CD14-positive monocyte (primary cell): ENCODE measurements at regions not wholly inside any gene's neighbourhood (a gene's known extent, or its start where the extent isn't known, plus 50 kb on each side); places are given as distances from the start of the nearest gene placed in this dataset.

Experiments used
- DNase-seq, 3 donors: peaks; one replicate each; pipeline ENCODE4 v3.0.0-alpha.2; 2011 to 2022
- H2AFZ ChIP-seq: 2 replicates; pipeline ENCODE4 v1.6.0; 2012; ENCODE audit warnings: mild to moderate bottlenecking, low read depth, low read length, inconsistent platforms; ENCODE audit not compliant: insufficient read depth, poor library complexity, severe bottlenecking
- H3K27ac ChIP-seq, 2 donors: 1 replicate in 1 of 2; 2 replicates in 1 of 2; pipeline ENCODE4 v1.5.1; 2012 to 2013; ENCODE audit warnings: low read length in 2 of 2, control low read depth in 1 of 2, inconsistent platforms in 1 of 2, low read depth in 1 of 2, mild to moderate bottlenecking in 1 of 2
- H3K27me3 ChIP-seq, 2 donors: one replicate each; pipeline versions ENCODE4 v1.6.0 to v1.6.1; 2011 to 2013; ENCODE audit warnings: low read length in 2 of 2; ENCODE audit not compliant: control insufficient read depth in 2 of 2, insufficient read depth in 2 of 2
- H3K36me3 ChIP-seq, 2 donors: replicated peaks in 1 of 2; 1 replicate in 1 of 2; 2 replicates in 1 of 2; pipeline versions ENCODE4 v1.5.1 to v1.6.1; 2012 to 2013; ENCODE audit warnings: low read length in 2 of 2, control low read depth in 1 of 2, inconsistent platforms in 1 of 2, mild to moderate bottlenecking in 1 of 2; ENCODE audit not compliant: insufficient read depth in 2 of 2, control insufficient read depth in 1 of 2
- H3K4me1 ChIP-seq, 2 donors: 1 replicate in 1 of 2; 2 replicates in 1 of 2; pipeline versions ENCODE4 v1.5.1 to v1.6.1; 2012 to 2013; ENCODE audit warnings: low read length in 2 of 2, control low read depth in 1 of 2, inconsistent platforms in 1 of 2, mild to moderate bottlenecking in 1 of 2, moderate library complexity in 1 of 2; ENCODE audit not compliant: insufficient read depth in 2 of 2, control insufficient read depth in 1 of 2
- H3K4me2 ChIP-seq: replicated peaks from 2 replicates; pipeline ENCODE3; 2012; ENCODE audit warnings: low read length, moderate library complexity, mild to moderate bottlenecking; ENCODE audit not compliant: poor library complexity, severe bottlenecking; ENCODE audit errors: extremely low read depth
- H3K4me3 ChIP-seq, 3 experiments: fragments of 200-600 bp in 1 of 3; sonication (generic) in 1 of 3; replicated peaks in 1 of 3; 1 replicate in 2 of 3; 2 replicates in 1 of 3; pipeline ENCODE4 v1.5.1; 2011 to 2013; ENCODE audit warnings: low read length in 3 of 3, mild to moderate bottlenecking in 3 of 3, control low read depth in 2 of 3, low read depth in 2 of 3, inconsistent platforms in 1 of 3, moderate library complexity in 1 of 3
- H3K79me2 ChIP-seq: 2 replicates; pipeline ENCODE4 v1.6.0; 2012; ENCODE audit warnings: mild to moderate bottlenecking, control low read depth, inconsistent platforms, low read length, moderate library complexity; ENCODE audit not compliant: insufficient read depth
- H3K9ac ChIP-seq: 2 replicates; pipeline ENCODE4 v1.6.0; 2017; ENCODE audit warnings: low read length, mild to moderate bottlenecking; ENCODE audit not compliant: insufficient read depth, poor library complexity, severe bottlenecking
- H3K9me3 ChIP-seq, 2 donors: replicated peaks in 1 of 2; 1 replicate in 1 of 2; 2 replicates in 1 of 2; pipeline versions ENCODE4 v1.5.1 to v1.6.1; 2012 to 2013; ENCODE audit warnings: low read length in 2 of 2, control low read depth in 1 of 2; ENCODE audit not compliant: control insufficient read depth in 1 of 2, insufficient read depth in 1 of 2
- H4K20me1 ChIP-seq: 2 replicates; pipeline ENCODE4 v1.6.0; 2012; ENCODE audit warnings: mild to moderate bottlenecking, low read length, control low read depth, moderate library complexity; ENCODE audit not compliant: insufficient read depth
- H3K27ac Mint-ChIP-seq, 7 donors: one replicate each; pipeline ENCODE4 v1.8.0; 2020; ENCODE audit warnings: mild to moderate bottlenecking in 7 of 7, mixed read lengths in 7 of 7, moderate library complexity in 6 of 7, inconsistent platforms in 2 of 7
- H3K27me3 Mint-ChIP-seq, 3 donors: one replicate each; pipeline ENCODE4 v1.8.0; 2021 to 2022; ENCODE audit warnings: low read depth in 3 of 3, mild to moderate bottlenecking in 3 of 3, mixed read lengths in 3 of 3, moderate library complexity in 3 of 3, inconsistent platforms in 1 of 3
- H3K36me3 Mint-ChIP-seq, 2 donors: one replicate each; pipeline ENCODE4 v1.8.0; 2020; ENCODE audit warnings: mixed read lengths in 2 of 2, inconsistent platforms in 1 of 2, mild to moderate bottlenecking in 1 of 2
- H3K4me1 Mint-ChIP-seq: one replicate; pipeline ENCODE4 v1.8.0; 2020; ENCODE audit warnings: mild to moderate bottlenecking, mixed read lengths
- H3K4me3 Mint-ChIP-seq, 2 donors: one replicate each; pipeline ENCODE4 v1.8.0; 2020; ENCODE audit warnings: mild to moderate bottlenecking in 2 of 2, mixed read lengths in 2 of 2, moderate library complexity in 1 of 2
- H3K9me3 Mint-ChIP-seq, 7 donors: one replicate each; pipeline ENCODE4 v1.8.0; 2020 to 2022; ENCODE audit warnings: mixed read lengths in 7 of 7, mild to moderate bottlenecking in 6 of 7, moderate library complexity in 6 of 7, inconsistent platforms in 2 of 7
- WGBS: methylation state at CpG from one replicate; pipeline ENCODE4 v1.1.5; 2013; ENCODE audit warnings: missing lambda C conversion rate; ENCODE audit not compliant: insufficient coverage; 5-methylcytosine and 5-hydroxymethylcytosine counted together
- intact Hi-C, 2 donors: fragments of 100-400 bp; cut with micrococcal nuclease; formaldehyde crosslinking; loops; one replicate each; pipeline versions ENCODE4 v1.15.0 to v1.15.1; 2023
- TF ChIP-seq, protein P1 (sequence below): fragments of 200-600 bp; IDR thresholded peaks from one replicate; pipeline ENCODE4 v1.8.0; 2022; ENCODE audit warnings: antibody characterized with exemption, mild to moderate bottlenecking

DNA sequence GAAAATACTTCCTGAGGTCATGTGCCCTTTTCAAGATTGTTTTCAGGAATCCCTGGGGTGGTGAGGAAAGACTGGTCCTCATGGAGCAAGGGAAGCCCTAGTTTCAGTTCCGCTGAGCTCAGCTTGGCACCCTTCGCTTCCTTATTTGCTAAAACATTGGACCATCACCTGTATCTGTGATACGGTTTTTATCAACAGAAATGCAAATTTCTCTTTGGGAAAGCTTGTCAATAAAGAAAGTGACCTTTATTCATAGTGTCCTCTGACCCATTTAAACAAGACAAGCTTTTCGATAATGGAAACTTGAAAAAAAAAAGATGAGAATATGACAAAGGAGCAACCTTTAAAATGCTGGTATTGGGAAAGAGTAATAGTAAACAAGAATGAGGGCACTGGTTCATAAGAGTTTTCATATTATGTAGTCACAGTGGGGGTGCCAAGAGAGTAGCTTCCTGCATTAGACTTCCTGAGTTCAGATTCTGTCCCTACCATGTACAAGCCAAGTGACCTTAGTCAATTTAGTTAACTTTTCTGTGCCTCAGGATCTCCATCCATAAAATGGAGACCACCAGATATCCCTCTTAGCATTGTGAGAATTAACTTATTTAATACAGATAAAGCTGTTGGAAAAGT, 57.0 kb upstream of the RAI2 start:
- Histone ChIP-seq H3K9ac (no peak overlapping the region), H3K4me3 (no peak overlapping the region), H4K20me1 (no peaks in the 10 kb centered on the region), H3K9me3 (no peaks in the 10 kb centered on the region), H3K27me3 (no peaks in the 10 kb centered on the region), H3K4me1 (no peaks in the 10 kb centered on the region), H3K36me3 (no peaks in the 10 kb centered on the region), H3K4me2 (no peak overlapping the region), H2AFZ (no peak overlapping the region), H3K79me2 (no peaks in the 10 kb centered on the region), H3K27ac (no peak overlapping the region)
- H3K36me3 Mint-ChIP-seq, result no peaks in the 10 kb centered on the region
- intact Hi-C loops, result no loop called here
- H3K4me1 Mint-ChIP-seq, result no peaks in the 10 kb centered on the region
- no peak overlapping the region for H3K4me3 Mint-ChIP-seq
- H3K9me3 Mint-ChIP-seq, result peaks cover 0 to 2% (median 0%) of the 10 kb centered on the region in 7 donors
- DNase-seq, result no peak
- H3K27ac Mint-ChIP-seq, result peak overlapping the region in 1 of 7 donors; percentile 43
- H3K27me3 Mint-ChIP-seq, result peaks cover 2 to 5% (median 2%) of the 10 kb centered on the region in 3 donors
- TF ChIP-seq, protein P1, sequence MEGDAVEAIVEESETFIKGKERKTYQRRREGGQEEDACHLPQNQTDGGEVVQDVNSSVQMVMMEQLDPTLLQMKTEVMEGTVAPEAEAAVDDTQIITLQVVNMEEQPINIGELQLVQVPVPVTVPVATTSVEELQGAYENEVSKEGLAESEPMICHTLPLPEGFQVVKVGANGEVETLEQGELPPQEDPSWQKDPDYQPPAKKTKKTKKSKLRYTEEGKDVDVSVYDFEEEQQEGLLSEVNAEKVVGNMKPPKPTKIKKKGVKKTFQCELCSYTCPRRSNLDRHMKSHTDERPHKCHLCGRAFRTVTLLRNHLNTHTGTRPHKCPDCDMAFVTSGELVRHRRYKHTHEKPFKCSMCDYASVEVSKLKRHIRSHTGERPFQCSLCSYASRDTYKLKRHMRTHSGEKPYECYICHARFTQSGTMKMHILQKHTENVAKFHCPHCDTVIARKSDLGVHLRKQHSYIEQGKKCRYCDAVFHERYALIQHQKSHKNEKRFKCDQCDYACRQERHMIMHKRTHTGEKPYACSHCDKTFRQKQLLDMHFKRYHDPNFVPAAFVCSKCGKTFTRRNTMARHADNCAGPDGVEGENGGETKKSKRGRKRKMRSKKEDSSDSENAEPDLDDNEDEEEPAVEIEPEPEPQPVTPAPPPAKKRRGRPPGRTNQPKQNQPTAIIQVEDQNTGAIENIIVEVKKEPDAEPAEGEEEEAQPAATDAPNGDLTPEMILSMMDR, result no peak
- WGBS, result no CpG with 5 or more reads among the region's 4 CpGs

DNA sequence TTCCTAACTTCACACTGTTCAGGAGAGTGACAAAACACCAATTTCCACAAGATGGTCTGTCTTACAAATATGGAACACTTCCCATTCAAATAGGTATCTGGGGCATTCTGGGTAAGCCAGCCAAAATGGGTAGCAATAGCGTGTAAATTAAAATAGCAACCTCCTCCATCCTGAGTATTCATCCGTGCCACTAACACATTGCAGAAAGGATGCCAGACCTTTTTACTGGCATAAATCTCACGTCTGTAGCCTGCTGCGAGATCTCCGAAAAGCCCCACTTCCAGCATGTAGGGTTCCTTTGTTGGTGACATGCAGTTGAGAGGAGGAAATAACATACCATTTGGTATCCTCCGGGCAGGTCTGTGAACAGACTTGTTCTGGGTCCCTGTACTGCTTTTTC, 52.7 kb upstream of the RAI2 start:
- peaks cover 3 to 4% (median 3%) of the 10 kb centered on the region in 3 donors for H3K27me3 Mint-ChIP-seq
- Histone ChIP-seq H3K4me3 (no peak overlapping the region), H3K9ac (no peak overlapping the region), H3K4me2 (no peak overlapping the region), H3K79me2 (no peaks in the 10 kb centered on the region), H3K27me3 (no peaks in the 10 kb centered on the region), H4K20me1 (no peaks in the 10 kb centered on the region), H2AFZ (no peak overlapping the region), H3K4me1 (no peaks in the 10 kb centered on the region), H3K9me3 (no peaks in the 10 kb centered on the region), H3K36me3 (no peaks in the 10 kb centered on the region), H3K27ac (no peak overlapping the region)
- no peaks in the 10 kb centered on the region for H3K36me3 Mint-ChIP-seq
- H3K4me1 Mint-ChIP-seq, result no peaks in the 10 kb centered on the region
- no CpG with 5 or more reads among the region's 6 CpGs for WGBS
- H3K9me3 Mint-ChIP-seq, result peaks cover 0 to 2% (median 0%) of the 10 kb centered on the region in 7 donors
- H3K27ac Mint-ChIP-seq, result no peak overlapping the region
- no peak overlapping the region for H3K4me3 Mint-ChIP-seq
- intact Hi-C loops, result no loop called here
- TF ChIP-seq, protein P1, result no peak
- no peak for DNase-seq
